Ishikawa (cell line): ENCODE measurements at regions not wholly inside any gene's neighbourhood (a gene's known extent, or its start where the extent isn't known, plus 50 kb on each side); places are given as distances from the start of the nearest gene placed in this dataset.

Experiments
- CEBPB ChIP-seq: IDR thresholded peaks from 2 replicates; pipeline ENCODE4 v1.6.1; 2012
- CREB1 ChIP-seq: IDR thresholded peaks from 2 replicates; pipeline ENCODE4 v1.6.1; 2012; ENCODE audit warnings: low read depth
- EGR1 ChIP-seq: IDR thresholded peaks from 2 replicates; pipeline ENCODE4 v1.6.1; 2012
- EP300 ChIP-seq: IDR thresholded peaks from 2 replicates; pipeline ENCODE4 v1.6.1; 2012; ENCODE audit warnings: borderline replicate concordance
- FOXM1 ChIP-seq: IDR thresholded peaks from 2 replicates; pipeline ENCODE4 v1.6.1; 2012; ENCODE audit warnings: low read depth, borderline replicate concordance
- MAX ChIP-seq: IDR thresholded peaks from 2 replicates; pipeline ENCODE4 v1.6.1; 2012
- NFIC ChIP-seq: IDR thresholded peaks from 2 replicates; pipeline ENCODE4 v1.6.1; 2012
- RAD21 ChIP-seq: IDR thresholded peaks from 2 replicates; pipeline ENCODE4 v1.6.1; 2012; ENCODE audit warnings: low read depth
- REST ChIP-seq: IDR thresholded peaks from 2 replicates; pipeline ENCODE4 v1.6.1; 2012; ENCODE audit warnings: low read depth, mild to moderate bottlenecking
- TAF1 ChIP-seq: IDR thresholded peaks from 2 replicates; pipeline ENCODE4 v1.6.1; 2012; ENCODE audit warnings: low read depth, mild to moderate bottlenecking
- TCF12 ChIP-seq: IDR thresholded peaks from 2 replicates; pipeline ENCODE4 v1.6.1; 2012; ENCODE audit warnings: low read depth
- TEAD4 ChIP-seq: IDR thresholded peaks from 2 replicates; pipeline ENCODE4 v1.6.1; 2012
- YY1 ChIP-seq: IDR thresholded peaks from 2 replicates; pipeline ENCODE4 v1.6.1; 2012; ENCODE audit warnings: low read depth
- ZBTB7A ChIP-seq: IDR thresholded peaks from 2 replicates; pipeline ENCODE4 v1.6.1; 2012; ENCODE audit warnings: low read depth
- TF ChIP-seq, protein P1 (sequence below): IDR thresholded peaks from 2 replicates; pipeline ENCODE4 v1.6.1; 2012

DNA sequence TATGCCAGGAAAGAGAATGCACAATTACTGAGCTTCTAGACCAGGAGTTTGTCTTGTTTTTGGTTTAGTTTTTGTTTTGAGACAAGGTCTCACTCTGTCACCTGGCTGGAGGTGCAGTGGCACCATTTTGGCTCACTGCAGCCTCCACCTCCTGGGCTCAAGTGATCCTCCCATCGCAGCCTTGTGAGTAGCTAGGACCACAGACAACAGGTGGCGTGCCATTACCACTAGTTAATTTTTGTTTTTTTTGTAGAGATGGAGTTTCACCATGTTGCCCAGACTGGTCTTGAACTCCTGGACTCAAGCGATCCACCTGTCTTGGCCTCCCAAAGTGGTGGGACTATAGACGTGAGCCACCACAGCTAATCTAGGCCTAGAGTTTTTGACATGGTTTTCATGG lies 104.4 kb upstream of the CCDC54 start:
- TF ChIP-seq EP300 (no peak), TAF1 (no peak), REST (no peak), CEBPB (no peak), FOXM1 (no peak), TEAD4 (no peak), NFIC (no peak), ZBTB7A (no peak), RAD21 (no peak), MAX (no peak), YY1 (no peak), TCF12 (no peak)
- TF ChIP-seq, protein P1, sequence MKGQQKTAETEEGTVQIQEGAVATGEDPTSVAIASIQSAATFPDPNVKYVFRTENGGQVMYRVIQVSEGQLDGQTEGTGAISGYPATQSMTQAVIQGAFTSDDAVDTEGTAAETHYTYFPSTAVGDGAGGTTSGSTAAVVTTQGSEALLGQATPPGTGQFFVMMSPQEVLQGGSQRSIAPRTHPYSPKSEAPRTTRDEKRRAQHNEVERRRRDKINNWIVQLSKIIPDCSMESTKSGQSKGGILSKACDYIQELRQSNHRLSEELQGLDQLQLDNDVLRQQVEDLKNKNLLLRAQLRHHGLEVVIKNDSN: no peak

GRCh38 chr3:107273771-107274170 lies 103.5 kb upstream of the CCDC54 start:
- TF ChIP-seq RAD21 (no peak), TAF1 (no peak), CREB1 (no peak), MAX (no peak), TCF12 (no peak), EP300 (no peak), NFIC (no peak), REST (no peak), FOXM1 (no peak), TEAD4 (no peak), YY1 (no peak), ZBTB7A (no peak), CEBPB (no peak)

DNA sequence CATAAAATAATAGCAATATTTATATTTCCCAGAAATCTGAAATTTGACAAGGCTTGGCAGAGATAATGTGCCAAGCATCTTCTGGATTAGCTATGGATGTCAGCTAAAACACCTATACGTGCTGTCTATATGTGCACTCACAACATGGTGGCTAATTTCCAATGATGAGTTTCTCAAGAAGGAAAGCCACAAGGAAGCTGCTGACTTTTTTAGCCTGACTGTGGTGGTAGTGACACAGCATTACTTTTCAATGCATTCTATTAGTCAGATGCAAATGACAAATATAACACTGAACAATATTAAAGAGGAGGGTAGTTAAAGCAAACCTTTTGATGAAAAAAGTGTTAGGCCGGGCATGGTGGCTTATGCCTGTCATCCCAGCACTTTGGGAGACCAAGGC lies 101.7 kb upstream of the CCDC54 start:
- TF ChIP-seq TCF12 (no peak), ZBTB7A (no peak), NFIC (no peak), RAD21 (no peak), CREB1 (no peak), CEBPB (no peak), REST (no peak), FOXM1 (no peak), MAX (no peak), TAF1 (no peak), YY1 (no peak), EGR1 (no peak), TEAD4 (no peak), EP300 (no peak)
- TF ChIP-seq, protein P1: no peak

- TF ChIP-seq TEAD4 (no peak), EGR1 (no peak), ZBTB7A (no peak), EP300 (no peak), CREB1 (no peak), TAF1 (no peak), YY1 (no peak), CEBPB (no peak), RAD21 (no peak)
- TF ChIP-seq, protein P1: no peak
Observed at GRCh38 chr3:107283948-107284347, 93.3 kb upstream of the CCDC54 start.
